GM18526 (cell line): ENCODE measurements at regions not wholly inside any gene's neighbourhood (a gene's known extent, or its start where the extent isn't known, plus 50 kb on each side); places are given as distances from the start of the nearest gene placed in this dataset.

Experiments
- POLR2A ChIP-seq: IDR thresholded peaks from 3 replicates; pipeline ENCODE4 v1.6.1; 2011; ENCODE audit not compliant: insufficient read length; ENCODE audit errors: extremely low read depth

DNA sequence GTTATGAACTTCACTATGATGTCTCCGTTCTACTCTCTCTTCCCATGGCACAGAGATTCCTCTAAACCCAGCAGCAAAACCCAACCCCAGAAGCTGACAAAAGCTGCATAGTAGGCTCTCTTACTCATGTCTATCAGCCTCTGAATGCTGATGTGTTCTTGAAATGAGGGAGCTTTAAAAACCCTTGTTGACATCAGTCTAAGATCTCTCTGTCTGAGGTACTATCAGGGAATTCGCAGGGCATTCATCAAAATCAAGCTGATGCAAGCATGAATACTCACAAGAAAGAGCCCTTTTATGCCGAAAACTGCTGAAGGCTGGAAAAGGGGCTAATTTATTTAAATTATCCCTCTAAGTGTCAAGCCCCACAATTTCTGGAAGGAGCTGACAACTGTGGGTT lies 710.6 kb upstream of the FANCL start:
- TF ChIP-seq POLR2A, result no peak

DNA sequence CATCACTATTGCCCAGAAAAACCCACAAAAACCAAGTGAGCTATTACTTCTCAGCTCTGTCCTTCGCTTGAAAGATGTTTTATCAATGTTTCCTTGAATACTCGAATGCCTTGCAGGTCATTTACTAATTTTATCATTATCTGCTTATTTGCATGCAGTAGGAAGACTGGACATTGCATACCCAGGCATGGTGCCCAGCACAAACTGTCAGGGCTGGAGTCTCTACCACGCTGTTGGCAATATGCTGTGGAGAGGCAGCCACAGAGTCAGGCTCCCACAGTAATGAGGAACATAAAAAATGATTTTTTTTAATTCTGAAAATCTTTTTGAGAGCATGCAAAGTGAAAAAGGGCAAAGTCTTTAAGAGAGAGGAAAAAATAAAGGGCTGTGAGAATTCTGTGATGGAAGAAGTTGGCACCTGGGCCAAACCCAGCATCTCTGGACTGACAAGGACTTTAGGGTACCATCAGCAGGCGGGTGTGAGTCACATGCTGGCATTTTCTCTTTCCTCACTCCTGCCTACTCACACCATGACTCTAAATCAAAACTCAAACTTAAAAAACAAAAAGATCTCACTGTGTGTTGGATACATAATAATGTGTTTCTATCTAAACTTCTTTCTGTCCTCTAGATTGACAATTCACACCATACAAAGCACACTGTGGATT lies 709.8 kb upstream of the FANCL start:
- no peak for TF ChIP-seq POLR2A

- no peak for TF ChIP-seq POLR2A
Observed at GRCh38 chr2:58939388-58939787, 698.3 kb upstream of the FANCL start.

- TF ChIP-seq POLR2A, result no peak
Observed at GRCh38 chr2:58938988-58939387, 697.9 kb upstream of the FANCL start.

DNA sequence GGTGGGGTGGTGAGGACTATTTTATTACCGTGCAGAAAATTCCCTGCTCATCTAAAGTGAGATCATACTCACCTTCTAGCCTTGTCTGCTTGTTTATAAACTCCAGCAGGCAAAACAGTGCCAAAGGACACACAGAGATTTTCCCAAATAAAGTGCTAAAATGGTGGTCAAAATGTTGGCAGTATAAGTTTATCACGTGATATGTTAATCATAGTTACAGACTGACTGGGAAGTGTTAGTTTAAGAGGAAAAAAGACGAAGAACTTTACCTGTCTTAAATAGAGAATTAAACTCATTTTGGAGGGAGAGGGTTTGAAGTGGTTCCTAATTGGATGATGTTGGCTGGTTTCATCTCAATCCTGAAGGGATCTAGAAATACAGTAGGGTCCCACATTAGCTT lies 691.7 kb upstream of the FANCL start:
- TF ChIP-seq POLR2A, result no peak

DNA sequence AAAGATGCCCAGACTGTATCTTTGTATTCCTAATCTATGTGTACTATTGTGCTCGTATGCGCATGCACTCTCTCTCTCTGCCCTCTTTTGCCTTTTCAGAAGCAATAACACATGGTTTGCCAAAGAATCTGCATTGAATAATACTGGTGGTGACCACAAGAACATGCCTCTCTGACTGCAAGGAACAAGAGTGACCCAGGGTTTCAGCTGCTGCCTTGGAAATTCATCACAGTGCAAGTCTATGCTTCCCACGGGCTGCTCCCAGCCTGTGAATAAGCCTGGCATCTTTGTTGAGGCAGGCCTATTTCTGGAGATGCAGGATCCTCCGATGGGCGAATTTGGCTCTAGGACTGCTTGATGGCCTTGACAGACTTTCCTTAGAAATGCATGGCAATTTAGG lies 689.4 kb upstream of the FANCL start:
- no peak for TF ChIP-seq POLR2A

DNA sequence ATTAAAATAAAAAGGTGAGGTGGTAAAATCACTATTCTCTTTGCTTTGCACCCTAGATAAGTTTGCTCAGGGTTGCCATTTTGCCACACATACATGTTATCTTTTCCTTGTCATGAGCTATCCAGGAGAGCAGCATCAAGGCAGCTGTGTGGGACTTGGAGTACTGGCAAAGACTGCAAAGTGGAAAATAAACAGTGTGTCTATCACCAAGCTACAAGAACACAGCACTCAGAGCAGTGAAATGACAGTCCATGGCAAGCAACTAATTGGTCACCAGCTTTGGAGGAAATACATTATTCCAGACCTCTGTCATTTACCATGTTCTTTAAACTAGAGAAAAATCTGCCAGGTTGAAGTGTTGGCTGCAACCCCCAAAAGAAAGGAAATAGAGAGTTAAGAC lies 687.8 kb upstream of the FANCL start:
- TF ChIP-seq POLR2A, result no peak

DNA sequence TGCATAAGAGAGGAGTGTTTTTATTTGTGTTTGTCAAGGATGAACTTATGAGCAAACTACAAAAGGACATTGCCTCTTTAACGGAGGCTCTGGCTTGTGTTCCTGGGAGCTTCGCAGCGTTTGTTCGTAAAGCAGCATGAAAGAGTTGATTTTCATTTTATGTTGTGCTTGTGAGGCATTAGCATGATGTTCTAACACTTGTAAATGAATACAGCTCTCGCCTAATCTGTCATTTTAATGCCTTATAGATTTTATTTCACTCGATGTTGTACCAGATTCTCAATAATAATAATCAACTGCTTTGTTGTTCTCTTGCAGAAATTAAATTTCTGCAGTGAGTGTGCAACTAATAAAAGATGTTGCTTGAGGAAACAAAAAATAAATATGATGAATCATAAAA lies 687.3 kb upstream of the FANCL start:
- no peak for TF ChIP-seq POLR2A

DNA sequence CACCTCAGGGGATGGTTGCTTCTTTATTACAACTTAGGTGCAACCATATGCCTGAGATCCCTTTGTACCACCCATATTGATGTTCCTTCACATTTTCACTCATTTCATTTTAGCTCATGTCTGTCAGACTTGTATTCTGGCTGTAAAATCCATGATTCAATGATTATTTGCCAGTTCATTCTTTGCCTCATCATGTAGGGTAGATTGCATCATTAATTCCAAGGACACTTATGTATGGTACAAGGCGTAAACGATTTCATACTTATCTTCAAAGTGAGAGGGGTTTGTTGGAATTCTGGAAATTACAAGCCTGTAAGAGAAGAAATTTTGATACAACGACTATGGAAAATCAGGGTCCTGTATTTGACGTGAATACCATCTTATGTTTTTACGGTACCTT lies 685.0 kb upstream of the FANCL start:
- no peak for TF ChIP-seq POLR2A

DNA sequence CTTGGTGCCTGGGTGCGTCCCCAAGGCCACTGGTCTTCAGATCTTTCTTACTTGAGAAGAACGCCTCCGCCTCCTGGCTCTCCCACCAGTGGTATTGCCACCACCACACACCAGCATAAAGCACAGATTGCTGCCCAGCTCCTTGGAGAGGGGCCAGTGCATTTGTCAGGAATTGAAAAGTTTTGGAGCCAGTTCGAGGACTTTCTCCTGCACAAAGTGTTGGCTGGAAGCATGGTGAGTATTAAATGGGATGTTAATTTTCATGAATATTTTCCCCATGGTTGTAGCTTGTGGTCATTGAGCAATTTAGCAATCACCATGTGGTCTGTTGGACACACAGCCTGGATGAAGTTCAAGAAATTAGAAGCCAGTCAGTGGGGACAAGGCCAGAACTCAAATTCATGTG lies 684.6 kb upstream of the FANCL start:
- no peak for TF ChIP-seq POLR2A

- TF ChIP-seq POLR2A, result no peak
Observed at GRCh38 chr2:58923869-58924268, 682.7 kb upstream of the FANCL start.

GRCh38 chr2:58922245-58922644 lies 681.1 kb upstream of the FANCL start:
- TF ChIP-seq POLR2A, result no peak

GRCh38 chr2:58921676-58922075 lies 680.6 kb upstream of the FANCL start:
- TF ChIP-seq POLR2A, result no peak

DNA sequence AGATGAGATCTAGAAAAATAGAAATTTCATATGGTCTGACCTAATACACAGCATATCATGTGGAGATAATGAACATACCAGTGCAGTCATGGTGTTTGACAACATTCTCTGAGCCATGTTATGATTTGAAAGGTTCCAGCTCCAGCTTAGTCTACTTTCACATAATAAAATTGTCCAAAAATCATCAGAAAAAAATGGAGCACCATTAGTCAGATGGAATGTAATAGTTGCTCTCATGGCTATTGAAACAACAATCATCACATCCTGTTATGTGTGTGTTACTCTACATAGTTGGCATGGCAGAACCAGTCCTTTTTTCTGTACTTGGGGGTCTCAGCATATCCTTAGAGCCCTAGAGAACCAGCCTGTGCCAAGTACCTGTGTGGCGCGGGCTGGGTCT lies 678.9 kb upstream of the FANCL start:
- TF ChIP-seq POLR2A, result no peak

DNA sequence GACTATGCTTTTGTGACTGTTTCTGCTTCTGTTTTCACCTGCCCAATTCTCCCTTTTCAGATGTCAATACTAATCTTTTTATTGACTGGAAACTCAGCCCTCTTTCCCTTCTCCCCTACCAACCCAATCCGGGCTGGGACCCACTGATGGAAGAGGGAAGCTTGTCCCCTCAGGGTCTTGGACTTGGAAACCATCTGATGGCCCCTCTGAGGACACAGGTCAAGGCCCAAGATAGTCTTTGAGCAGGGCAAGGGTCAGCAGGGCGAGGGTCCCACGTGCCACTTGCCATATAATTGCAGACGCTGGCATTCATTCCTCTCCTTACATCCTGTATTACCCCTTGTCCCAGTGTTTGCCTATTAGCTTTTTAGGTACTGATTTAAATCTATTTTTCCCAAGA lies 678.2 kb upstream of the FANCL start:
- TF ChIP-seq POLR2A, result no peak

GRCh38 chr2:58918141-58918540 lies 677.0 kb upstream of the FANCL start:
- no peak for TF ChIP-seq POLR2A

DNA sequence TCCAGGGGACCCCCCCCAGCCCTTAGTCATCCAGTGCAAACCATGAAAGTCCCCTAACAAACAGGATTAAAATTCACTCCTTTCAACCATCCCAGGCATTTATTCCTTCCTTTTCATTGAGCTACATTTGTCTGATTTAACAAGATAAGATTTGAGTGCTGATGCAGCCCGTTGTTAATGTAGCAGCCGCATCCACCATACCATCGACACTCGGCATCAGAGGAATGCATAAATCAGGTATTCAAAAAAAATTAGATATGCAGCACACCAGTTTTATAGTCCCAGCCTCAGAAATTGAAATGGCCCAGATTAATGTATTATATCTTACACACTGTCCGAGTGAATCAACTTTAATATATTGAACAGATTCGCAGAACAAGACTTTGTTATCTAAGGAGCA lies 676.5 kb upstream of the FANCL start:
- TF ChIP-seq POLR2A, result no peak
